WTC11 (cell line): ENCODE measurements at regions not wholly inside any gene's neighbourhood (a gene's known extent, or its start where the extent isn't known, plus 50 kb on each side); places are given as distances from the start of the nearest gene placed in this dataset.

Experiments used
- ATAC-seq: fragments of 200-7000 bp; cut with Tn5 transposase; 2 replicates; pipeline ENCODE4 v1.10.0; 2021; ENCODE audit warnings: mild to moderate bottlenecking, moderate library complexity
- CTCF ChIA-PET: fragments of 300-600 bp; sonication (Branson Sonifier 250); formaldehyde crosslinking; loops from one replicate; lab custom pipeline; 2021; ENCODE audit warnings: antibody characterized with exemption; lab: Charles Lee
- POLR2A ChIA-PET: fragments of 350-600 bp; sonication (Branson Sonifier 250); formaldehyde crosslinking; loops from one replicate; lab custom pipeline; 2021; ENCODE audit warnings: antibody characterized with exemption; lab: Charles Lee
- DNase-seq: peaks from one replicate; pipeline ENCODE4 v3.0.0; 2021; ENCODE audit warnings: low spot score
- H3K27ac Mint-ChIP-seq: 2 replicates; pipeline ENCODE4 v1.8.0; 2021; ENCODE audit warnings: mixed read lengths
- H3K27me3 Mint-ChIP-seq: 2 replicates; pipeline ENCODE4 v1.8.0; 2021; ENCODE audit warnings: low read depth, mild to moderate bottlenecking, moderate library complexity, mixed read lengths
- H3K36me3 Mint-ChIP-seq: 2 replicates; pipeline ENCODE4 v1.8.0; 2021; ENCODE audit warnings: mixed read lengths
- H3K4me1 Mint-ChIP-seq: 2 replicates; pipeline ENCODE4 v1.8.0; 2022; ENCODE audit warnings: mixed read lengths
- H3K4me3 Mint-ChIP-seq: 2 replicates; pipeline ENCODE4 v1.8.0; 2021; ENCODE audit warnings: mild to moderate bottlenecking, moderate library complexity, mixed read lengths
- H3K9me3 Mint-ChIP-seq: 2 replicates; pipeline ENCODE4 v1.8.0; 2021; ENCODE audit warnings: mixed read lengths
- ATF1 ChIP-seq: sonication (generic); formaldehyde crosslinking; IDR thresholded peaks from 2 replicates; pipeline ENCODE4 v1.8.1; 2023; ENCODE audit warnings: mild to moderate bottlenecking, moderate library complexity, missing genetic modification reagents
- FOXP1 ChIP-seq: sonication (generic); formaldehyde crosslinking; IDR thresholded peaks from 2 replicates; pipeline ENCODE4 v1.8.0; 2022; ENCODE audit warnings: missing genetic modification reagents, mild to moderate bottlenecking, moderate library complexity, borderline replicate concordance
- HMGXB4 ChIP-seq: sonication (generic); formaldehyde crosslinking; IDR thresholded peaks from 2 replicates; pipeline ENCODE4 v1.8.1; 2023; ENCODE audit warnings: mild to moderate bottlenecking, moderate library complexity, missing genetic modification reagents
- NR2C2 ChIP-seq: sonication (generic); formaldehyde crosslinking; IDR thresholded peaks from 2 replicates; pipeline ENCODE4 v1.8.0; 2022; ENCODE audit warnings: mild to moderate bottlenecking, missing genetic modification reagents
- SMAD3 ChIP-seq: sonication (generic); formaldehyde crosslinking; IDR thresholded peaks from 2 replicates; pipeline ENCODE4 v1.8.0; 2022; ENCODE audit warnings: missing genetic modification reagents, mild to moderate bottlenecking, borderline replicate concordance
- ZNF232 ChIP-seq: sonication (generic); formaldehyde crosslinking; IDR thresholded peaks from 2 replicates; pipeline ENCODE4 v1.8.0; 2022; ENCODE audit warnings: mild to moderate bottlenecking, missing genetic modification reagents
- ZNF396 ChIP-seq: fragments of 250-450 bp; sonication (Bioruptor Pico); IDR thresholded peaks from 2 replicates; pipeline ENCODE4 v1.8.0; 2021; ENCODE audit warnings: mild to moderate bottlenecking, moderate library complexity, borderline replicate concordance
- ZNF423 ChIP-seq: fragments of 250-450 bp; sonication (Bioruptor Pico); IDR thresholded peaks from 2 replicates; pipeline ENCODE4 v2.1.2; 2022; ENCODE audit warnings: mild to moderate bottlenecking, moderate library complexity
- ZNF532 ChIP-seq: fragments of 250-450 bp; sonication (Bioruptor Pico); IDR thresholded peaks from 2 replicates; pipeline ENCODE4 v1.9.0; 2021; ENCODE audit warnings: mild to moderate bottlenecking, borderline replicate concordance
- ZNF671 ChIP-seq: fragments of 250-450 bp; sonication (Bioruptor Pico); IDR thresholded peaks from 2 replicates; pipeline ENCODE4 v1.8.0; 2021; ENCODE audit warnings: mild to moderate bottlenecking
- TF ChIP-seq, protein P1 (sequence below): fragments of 250-450 bp; sonication (Bioruptor Pico); conservative IDR thresholded peaks from 2 replicates; pipeline ENCODE4 v1.9.0; 2021; ENCODE audit warnings: mild to moderate bottlenecking
- TF ChIP-seq, protein P2 (sequence below): sonication (generic); formaldehyde crosslinking; IDR thresholded peaks from 2 replicates; pipeline ENCODE4 v1.8.1; 2022; ENCODE audit warnings: low read depth, mild to moderate bottlenecking, moderate library complexity, missing genetic modification reagents, borderline replicate concordance

GRCh38 chr6:100177956-100178355 is 183.9 kb upstream of the MCHR2 start:
- POLR2A ChIA-PET = interaction anchor here (0.5 kb wide), 1 partner anchor 11 kb away, joined by 3 read pairs; no protein-coding TSS in a partner anchor
- Mint-ChIP-seq H3K27me3 (no peaks in the 10 kb centered on the region), H3K27ac (no peak overlapping the region), H3K36me3 (no peaks in the 10 kb centered on the region), H3K4me1 (peaks cover 28% of the 10 kb centered on the region), H3K9me3 (no peaks in the 10 kb centered on the region), H3K4me3 (no peak overlapping the region)
- CTCF ChIA-PET = no interaction called here
- TF ChIP-seq ZNF423 (CRISPR knock-in tag) (no peak), HMGXB4 (CRISPR knock-in tag) (no peak), ZNF671 (CRISPR knock-in tag) (no peak), FOXP1 (CRISPR knock-in tag) (no peak), SMAD3 (CRISPR knock-in tag) (no peak), ATF1 (CRISPR knock-in tag) (no peak), NR2C2 (CRISPR knock-in tag) (no peak), ZNF532 (CRISPR knock-in tag) (no peak)
- TF ChIP-seq, protein P1, sequence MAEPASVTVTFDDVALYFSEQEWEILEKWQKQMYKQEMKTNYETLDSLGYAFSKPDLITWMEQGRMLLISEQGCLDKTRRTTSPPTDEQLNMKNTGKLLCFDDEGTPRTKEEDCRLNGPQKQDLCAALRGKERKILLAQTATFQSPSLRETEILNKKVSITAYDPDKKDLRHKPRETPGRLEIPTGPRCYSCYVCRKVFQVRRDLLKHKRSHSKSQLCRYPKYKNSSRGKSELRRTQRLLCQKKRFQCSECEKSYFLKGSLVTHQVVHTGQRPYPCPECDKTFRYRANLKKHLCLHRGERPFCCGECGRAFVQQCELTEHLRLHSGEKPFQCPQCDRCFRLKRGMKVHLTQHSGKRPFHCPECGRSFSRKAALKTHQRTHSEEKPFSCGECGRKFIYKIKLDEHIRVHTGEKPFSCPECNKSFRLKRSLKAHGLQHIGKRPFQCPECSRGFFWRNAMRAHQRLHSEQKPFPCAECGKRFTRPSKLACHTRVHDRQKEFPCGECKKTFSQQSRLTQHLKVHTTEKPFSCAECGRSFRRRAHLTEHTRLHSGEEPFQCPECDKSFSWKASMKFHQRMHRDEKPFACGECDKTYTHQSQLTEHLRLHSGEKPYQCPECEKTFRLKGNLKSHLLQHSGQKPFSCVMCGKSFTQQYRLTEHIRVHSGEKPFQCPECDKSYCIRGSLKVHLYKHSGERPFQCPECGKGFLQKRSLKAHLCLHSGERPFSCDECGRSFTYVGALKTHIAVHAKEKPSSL (CRISPR knock-in tag) = no peak
- TF ChIP-seq, protein P2, sequence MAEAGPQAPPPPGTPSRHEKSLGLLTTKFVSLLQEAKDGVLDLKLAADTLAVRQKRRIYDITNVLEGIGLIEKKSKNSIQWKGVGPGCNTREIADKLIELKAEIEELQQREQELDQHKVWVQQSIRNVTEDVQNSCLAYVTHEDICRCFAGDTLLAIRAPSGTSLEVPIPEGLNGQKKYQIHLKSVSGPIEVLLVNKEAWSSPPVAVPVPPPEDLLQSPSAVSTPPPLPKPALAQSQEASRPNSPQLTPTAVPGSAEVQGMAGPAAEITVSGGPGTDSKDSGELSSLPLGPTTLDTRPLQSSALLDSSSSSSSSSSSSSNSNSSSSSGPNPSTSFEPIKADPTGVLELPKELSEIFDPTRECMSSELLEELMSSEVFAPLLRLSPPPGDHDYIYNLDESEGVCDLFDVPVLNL (CRISPR knock-in tag) = no peak
- DNase-seq (no peak), ATAC-seq (no peak)

DNA sequence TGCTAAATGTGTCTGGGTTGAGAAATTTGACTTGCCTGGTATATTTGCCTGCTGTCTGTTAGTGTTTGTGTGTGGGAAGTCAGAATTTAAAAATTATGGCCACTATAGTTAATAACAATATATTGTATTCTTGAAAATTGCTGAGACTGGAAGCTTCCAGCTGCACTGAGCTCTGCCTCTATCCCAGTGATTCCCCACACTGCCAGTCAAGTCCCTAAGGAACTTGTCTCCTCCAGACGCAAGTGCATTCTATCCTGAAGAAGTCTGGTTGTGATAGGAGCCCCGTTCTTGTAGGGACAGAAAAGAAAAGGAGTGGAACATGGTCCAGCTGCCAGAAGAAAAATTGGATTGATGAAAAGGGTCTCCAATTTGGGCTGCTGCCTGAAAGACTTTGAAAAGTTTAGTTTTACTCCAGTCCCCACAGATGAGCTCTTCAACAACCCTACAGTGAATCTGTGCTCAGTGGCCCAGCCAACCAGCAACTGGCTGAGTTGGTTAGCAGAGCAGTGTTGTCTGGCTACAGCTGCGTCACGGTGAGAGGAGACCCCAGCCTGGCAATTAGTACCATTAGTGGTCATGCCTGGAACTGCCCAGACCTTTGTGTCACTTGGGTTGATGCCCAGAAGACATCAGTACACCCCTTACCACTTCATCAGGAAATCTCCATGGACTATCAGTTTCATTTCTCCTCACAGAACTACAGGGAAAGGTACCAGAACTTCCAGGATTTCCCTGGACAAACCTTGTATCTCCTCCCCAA is 183.1 kb upstream of the MCHR2 start:
- ChIA-PET CTCF (interaction anchor here (0.7 to 1.8 kb wide), 8 partner anchors 10 to 284 kb away, joined by 3 to 12 read pairs (median 3); no protein-coding TSS in a partner anchor), POLR2A (no interaction called here)
- H3K9me3 Mint-ChIP-seq = no peaks in the 10 kb centered on the region
- no peak for TF ChIP-seq ZNF232 (CRISPR knock-in tag)
- no peak for TF ChIP-seq ZNF396
- H3K36me3 Mint-ChIP-seq = no peaks in the 10 kb centered on the region
- DNase-seq = no peak
- no peak overlapping the region for H3K27ac Mint-ChIP-seq
- H3K4me1 Mint-ChIP-seq = peaks cover 35% of the 10 kb centered on the region
- no peaks in the 10 kb centered on the region for H3K27me3 Mint-ChIP-seq
- H3K4me3 Mint-ChIP-seq = no peak overlapping the region
- ATAC-seq = no peak
